ENCODE measurements at regions not wholly inside any gene's neighbourhood (a gene's known extent, or its start where the extent isn't known, plus 50 kb on each side); places are given as distances from the start of the nearest gene placed in this dataset.

DNA sequence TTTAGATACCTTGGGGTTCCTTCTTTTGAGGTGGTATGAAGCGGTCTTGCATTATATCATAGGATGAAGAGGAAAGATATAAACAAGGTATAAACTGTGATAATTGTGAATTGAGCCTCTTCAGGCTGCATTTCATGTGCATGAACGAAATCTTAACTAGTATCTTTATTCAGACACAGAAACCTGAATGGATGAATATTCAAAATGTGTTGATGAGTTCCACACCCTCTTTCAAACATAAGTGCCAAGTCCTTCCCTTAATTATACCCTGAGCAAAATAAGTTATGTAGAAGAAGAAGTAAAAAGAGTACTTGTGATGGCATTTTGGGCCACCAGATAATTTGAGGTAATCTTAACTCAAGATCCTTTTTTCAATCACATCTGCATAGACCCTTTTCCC, 103.1 kb upstream of the CFAP20DC start:
- TF ChIP-seq POLR2A (IDR thresholded peaks at IDR 0.05; ENCODE audit: low read depth, low read length) (no peak), POLR2AphosphoS5 (IDR thresholded peaks at IDR 0.05; ENCODE audit: low read depth, low read length) (no peak), TAF1 (IDR thresholded peaks at IDR 0.05; ENCODE audit: low read depth, low read length) (no peak), PAX5 (IDR thresholded peaks at IDR 0.05; ENCODE audit: insufficient read depth, low read length, severe bottlenecking) (no peak), SPI1 (IDR thresholded peaks at IDR 0.05; ENCODE audit: low read depth, low read length) (no peak), POU2F2 (IDR thresholded peaks at IDR 0.05; ENCODE audit: low read depth, low read length) (no peak)

Measured in GM12891 (cell line).